Testis (tissue), 2 donors: ENCODE measurements at regions not wholly inside any gene's neighbourhood (a gene's known extent, or its start where the extent isn't known, plus 50 kb on each side); places are given as distances from the start of the nearest gene placed in this dataset.
"Not testable (repeated sequence)": the region's sequence is repeated elsewhere in the genome, so short reads cannot be mapped to it uniquely, and the experiment has no call there.

Source experiments
- DNase-seq: peaks from one replicate; pipeline ENCODE4 v3.0.0-alpha.2; 2019
- H3K27ac ChIP-seq, 2 donors: fragments of 200-600 bp; sonication (generic); one replicate each; pipeline ENCODE4 v1.5.1; 2019
- H3K27me3 ChIP-seq: fragments of 200-600 bp; sonication (generic); one replicate; pipeline ENCODE4 v1.5.1; 2019
- H3K36me3 ChIP-seq: fragments of 200-600 bp; sonication (generic); one replicate; pipeline ENCODE4 v1.5.1; 2017; ENCODE audit warnings: low read depth; ENCODE audit errors: missing control alignments
- H3K4me1 ChIP-seq: fragments of 200-600 bp; sonication (generic); one replicate; pipeline ENCODE4 v1.5.1; 2019
- H3K4me3 ChIP-seq, 2 donors: fragments of 200-600 bp; sonication (generic); one replicate each; pipeline ENCODE4 v1.5.1; 2017 to 2019
- H3K9me3 ChIP-seq: fragments of 200-600 bp; sonication (generic); one replicate; pipeline ENCODE4 v1.5.1; 2017
- POLR2A ChIP-seq: fragments of 450-650 bp; IDR thresholded peaks from one replicate; pipeline ENCODE4 v1.6.1; 2017; ENCODE audit warnings: antibody characterized with exemption, mild to moderate bottlenecking, moderate library complexity
- WGBS, 2 donors: methylation state at CpG; one replicate each; pipeline ENCODE4 v1.1.5; 2018; 5-methylcytosine and 5-hydroxymethylcytosine counted together
- intact Hi-C: fragments of 100-400 bp; cut with DNase I; formaldehyde crosslinking; loops from one replicate; pipeline ENCODE4 v1.15.1; 2023; ENCODE audit warnings: low total_unique reads
- TF ChIP-seq, protein P1 (sequence below), 3 experiments: fragments of 450-650 bp in 2 of 3; fragments of 200-600 bp in 1 of 3; sonication (generic) in 1 of 3; IDR thresholded peaks; one replicate each; pipeline ENCODE4 v1.5.1; 2016 to 2019; ENCODE audit warnings: antibody characterized with exemption in 3 of 3, mild to moderate bottlenecking in 2 of 3, moderate library complexity in 1 of 3

DNA sequence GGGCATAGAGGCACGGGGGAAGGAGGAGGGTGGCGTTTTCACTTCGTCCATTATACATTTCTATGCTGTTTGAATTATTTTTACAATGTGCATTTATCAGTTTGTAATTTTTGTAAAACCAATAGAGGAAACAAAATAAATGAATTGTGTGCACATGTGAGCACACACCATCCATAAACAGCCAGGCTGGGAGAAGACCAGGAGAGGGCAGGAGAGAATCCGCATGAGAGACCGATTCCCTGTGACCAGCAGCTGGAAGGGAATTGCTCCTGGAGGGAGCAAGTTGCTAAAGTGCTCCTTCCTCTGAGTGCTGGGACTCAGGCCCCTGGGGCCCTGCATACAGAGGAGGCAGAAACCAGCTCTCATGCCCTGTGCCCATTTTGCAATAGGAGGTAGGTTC, 126.0 kb downstream of the ABCC12 start:
- Histone ChIP-seq H3K4me1 (no peaks in the 10 kb centered on the region), H3K27ac (no peak overlapping the region), H3K27me3 (no peaks in the 10 kb centered on the region), H3K9me3 (no peaks in the 10 kb centered on the region), H3K36me3 (no peaks in the 10 kb centered on the region), H3K4me3 (no peak overlapping the region)
- TF ChIP-seq POLR2A: no peak
- TF ChIP-seq, protein P1, sequence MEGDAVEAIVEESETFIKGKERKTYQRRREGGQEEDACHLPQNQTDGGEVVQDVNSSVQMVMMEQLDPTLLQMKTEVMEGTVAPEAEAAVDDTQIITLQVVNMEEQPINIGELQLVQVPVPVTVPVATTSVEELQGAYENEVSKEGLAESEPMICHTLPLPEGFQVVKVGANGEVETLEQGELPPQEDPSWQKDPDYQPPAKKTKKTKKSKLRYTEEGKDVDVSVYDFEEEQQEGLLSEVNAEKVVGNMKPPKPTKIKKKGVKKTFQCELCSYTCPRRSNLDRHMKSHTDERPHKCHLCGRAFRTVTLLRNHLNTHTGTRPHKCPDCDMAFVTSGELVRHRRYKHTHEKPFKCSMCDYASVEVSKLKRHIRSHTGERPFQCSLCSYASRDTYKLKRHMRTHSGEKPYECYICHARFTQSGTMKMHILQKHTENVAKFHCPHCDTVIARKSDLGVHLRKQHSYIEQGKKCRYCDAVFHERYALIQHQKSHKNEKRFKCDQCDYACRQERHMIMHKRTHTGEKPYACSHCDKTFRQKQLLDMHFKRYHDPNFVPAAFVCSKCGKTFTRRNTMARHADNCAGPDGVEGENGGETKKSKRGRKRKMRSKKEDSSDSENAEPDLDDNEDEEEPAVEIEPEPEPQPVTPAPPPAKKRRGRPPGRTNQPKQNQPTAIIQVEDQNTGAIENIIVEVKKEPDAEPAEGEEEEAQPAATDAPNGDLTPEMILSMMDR (IDR thresholded peaks at IDR 0.05): no peak
- intact Hi-C loops: no loop called here
- WGBS, 2 donors: 87 to 92% methylated on average over 5 of the region's 5 CpGs
- no peak for DNase-seq

DNA sequence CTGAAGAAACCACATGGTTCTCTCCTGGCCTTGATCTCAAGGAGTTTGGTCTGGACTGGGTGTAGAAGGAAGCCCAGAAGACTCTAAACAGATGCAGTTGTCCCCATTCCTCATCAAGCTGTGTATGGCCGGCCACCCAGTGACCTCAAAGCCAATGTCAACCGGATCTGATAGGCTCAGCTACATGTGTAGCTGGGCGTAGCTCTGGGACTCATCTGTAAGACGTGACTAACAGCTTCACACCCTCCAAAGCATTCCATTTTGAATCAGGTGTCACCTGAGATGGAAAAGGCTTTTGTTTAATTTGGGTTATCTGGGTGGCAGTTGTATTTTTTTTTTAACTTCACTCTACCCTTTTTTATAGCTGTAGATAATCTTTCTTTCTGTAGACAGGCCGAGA, 130.4 kb downstream of the ABCC12 start:
- Histone ChIP-seq H3K27me3 (no peaks in the 10 kb centered on the region), H3K36me3 (no peaks in the 10 kb centered on the region), H3K9me3 (no peaks in the 10 kb centered on the region), H3K4me1 (no peaks in the 10 kb centered on the region), H3K27ac (no peak overlapping the region), H3K4me3 (no peak overlapping the region)
- 82 to 89% methylated on average over 5 of the region's 5 CpGs for WGBS, 2 donors
- no peak for DNase-seq
- TF ChIP-seq, protein P1 (IDR thresholded peaks at IDR 0.05): no peak
- TF ChIP-seq POLR2A: no peak
- intact Hi-C loops: no loop called here

DNA sequence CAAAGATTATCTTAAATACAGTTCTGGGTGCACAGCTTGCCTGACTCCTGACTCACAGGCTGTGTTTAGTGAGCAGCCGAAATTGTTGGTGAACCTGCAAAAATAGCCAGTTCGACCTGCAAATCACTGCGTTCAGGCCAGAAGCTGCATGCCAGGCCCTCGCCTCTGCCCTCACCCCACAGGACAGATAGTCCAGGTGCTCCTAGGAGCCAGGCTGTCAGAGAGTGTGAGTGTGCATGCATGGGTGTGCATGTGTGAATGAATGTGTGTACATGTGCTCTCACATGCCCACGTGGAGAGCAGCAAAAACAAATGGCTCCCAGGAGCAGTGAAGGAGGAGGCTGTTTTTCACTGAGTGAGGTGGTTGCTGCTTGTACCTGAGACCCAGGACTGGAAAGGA, 131.8 kb downstream of the ABCC12 start:
- DNase-seq: no peak
- WGBS, 2 donors: 71 to 74% methylated on average over 5 of the region's 5 CpGs
- Histone ChIP-seq H3K9me3 (no peaks in the 10 kb centered on the region), H3K4me3 (no peak overlapping the region), H3K27me3 (no peaks in the 10 kb centered on the region), H3K36me3 (no peaks in the 10 kb centered on the region), H3K4me1 (no peaks in the 10 kb centered on the region), H3K27ac (no peak overlapping the region)
- TF ChIP-seq, protein P1 (IDR thresholded peaks at IDR 0.05): no peak
- no peak for TF ChIP-seq POLR2A
- intact Hi-C loops: no loop called here

DNA sequence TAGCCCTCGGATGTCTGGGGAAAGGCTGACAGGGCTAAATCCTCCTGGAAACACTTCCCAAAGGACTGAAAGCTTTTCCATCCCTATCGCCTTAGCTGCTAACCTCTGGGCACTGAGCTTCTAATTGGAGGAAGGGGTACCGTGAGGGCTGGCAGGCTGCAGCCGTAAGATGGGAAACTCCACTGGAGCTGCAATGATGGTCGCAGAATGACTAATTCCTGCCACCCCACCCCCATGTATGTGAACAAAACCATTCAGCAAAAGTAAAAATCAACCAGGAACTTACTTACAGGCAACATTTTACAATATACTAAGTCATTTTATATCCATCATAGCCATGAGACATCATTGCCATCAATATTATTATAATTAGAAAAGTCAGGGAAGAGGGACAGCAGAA, 133.3 kb downstream of the ABCC12 start:
- WGBS, 2 donors: 88 to 90% methylated on average over 4 to 5 of the region's 5 CpGs
- no peak overlapping the region for H3K4me3 ChIP-seq
- no peaks in the 10 kb centered on the region for H3K36me3 ChIP-seq
- H3K9me3 ChIP-seq: no peaks in the 10 kb centered on the region
- H3K27me3 ChIP-seq: no peaks in the 10 kb centered on the region
- DNase-seq: no peak
- no peak for TF ChIP-seq POLR2A
- TF ChIP-seq, protein P1 (IDR thresholded peaks at IDR 0.05): no peak
- intact Hi-C loops: no loop called here
- no peak overlapping the region for H3K27ac ChIP-seq
- H3K4me1 ChIP-seq: no peaks in the 10 kb centered on the region

DNA sequence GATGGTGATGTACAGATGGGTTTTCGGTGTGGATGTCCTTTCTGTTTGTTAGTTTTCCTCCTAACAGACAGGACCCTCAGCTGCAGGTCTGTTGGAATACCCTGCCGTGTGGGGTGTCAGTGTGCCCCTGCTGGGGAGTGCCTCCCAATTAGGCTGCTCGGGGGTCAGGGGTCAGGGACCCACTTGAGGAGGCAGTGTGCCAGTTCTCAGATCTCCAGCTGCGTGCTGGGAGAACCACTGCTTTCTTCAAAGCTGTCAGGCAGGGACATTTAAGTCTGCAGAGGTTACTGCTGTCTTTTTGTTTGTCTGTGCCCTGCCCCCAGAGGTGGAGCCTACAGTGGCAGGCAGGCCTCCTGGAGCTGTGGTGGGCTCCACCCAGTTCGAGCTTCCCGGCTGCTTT, 135.2 kb downstream of the ABCC12 start:
- H3K27me3 ChIP-seq, H3K4me3 ChIP-seq, H3K36me3 ChIP-seq, H3K27ac ChIP-seq, H3K9me3 ChIP-seq, intact Hi-C loops, DNase-seq, H3K4me1 ChIP-seq: not testable (repeated sequence)
- 21% methylated on average over 2 of the region's 6 CpGs; no CpG with 5 or more reads in 1 of the 2 donors for WGBS, 2 donors
